ENCODE measurements at regions not wholly inside any gene's neighbourhood (a gene's known extent, or its start where the extent isn't known, plus 50 kb on each side); places are given as distances from the start of the nearest gene placed in this dataset.

DNA sequence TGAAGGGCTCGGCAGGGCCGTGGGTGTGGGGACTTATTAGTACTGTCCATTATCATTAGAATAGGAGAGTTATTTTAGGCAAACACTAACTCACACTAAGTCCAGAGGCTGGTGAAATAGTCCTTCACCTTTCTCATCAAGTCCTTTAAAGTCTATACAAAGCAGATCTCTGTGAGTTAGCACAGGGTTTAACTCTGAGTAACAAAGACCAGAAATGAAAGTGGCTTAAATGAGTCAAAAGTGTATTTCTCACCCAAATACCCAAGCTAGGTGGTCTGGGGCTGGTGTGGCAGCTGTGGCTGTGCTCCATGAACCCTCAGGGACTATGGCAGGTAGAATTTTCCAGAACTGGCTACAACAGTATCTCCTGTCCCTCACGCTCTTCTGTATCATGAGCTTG, 263.2 kb downstream of the BCOR start:
- Histone ChIP-seq H3K4me3 (ENCODE audit: low read depth, low read length) (no peak overlapping the region), H3K36me3 (ENCODE audit: control insufficient read depth, insufficient read depth, low read length) (no peaks in the 10 kb centered on the region), H3K27me3 (ENCODE audit: control insufficient read depth, insufficient read depth, low read length) (no peaks in the 10 kb centered on the region)
- DNase-seq (ENCODE audit: low read depth): no peak
- TF ChIP-seq, protein P1, sequence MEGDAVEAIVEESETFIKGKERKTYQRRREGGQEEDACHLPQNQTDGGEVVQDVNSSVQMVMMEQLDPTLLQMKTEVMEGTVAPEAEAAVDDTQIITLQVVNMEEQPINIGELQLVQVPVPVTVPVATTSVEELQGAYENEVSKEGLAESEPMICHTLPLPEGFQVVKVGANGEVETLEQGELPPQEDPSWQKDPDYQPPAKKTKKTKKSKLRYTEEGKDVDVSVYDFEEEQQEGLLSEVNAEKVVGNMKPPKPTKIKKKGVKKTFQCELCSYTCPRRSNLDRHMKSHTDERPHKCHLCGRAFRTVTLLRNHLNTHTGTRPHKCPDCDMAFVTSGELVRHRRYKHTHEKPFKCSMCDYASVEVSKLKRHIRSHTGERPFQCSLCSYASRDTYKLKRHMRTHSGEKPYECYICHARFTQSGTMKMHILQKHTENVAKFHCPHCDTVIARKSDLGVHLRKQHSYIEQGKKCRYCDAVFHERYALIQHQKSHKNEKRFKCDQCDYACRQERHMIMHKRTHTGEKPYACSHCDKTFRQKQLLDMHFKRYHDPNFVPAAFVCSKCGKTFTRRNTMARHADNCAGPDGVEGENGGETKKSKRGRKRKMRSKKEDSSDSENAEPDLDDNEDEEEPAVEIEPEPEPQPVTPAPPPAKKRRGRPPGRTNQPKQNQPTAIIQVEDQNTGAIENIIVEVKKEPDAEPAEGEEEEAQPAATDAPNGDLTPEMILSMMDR (IDR thresholded peaks at IDR 0.05; ENCODE audit: insufficient read depth, low read length, severe bottlenecking): no peak
- FAIRE-seq: no peak

DNA sequence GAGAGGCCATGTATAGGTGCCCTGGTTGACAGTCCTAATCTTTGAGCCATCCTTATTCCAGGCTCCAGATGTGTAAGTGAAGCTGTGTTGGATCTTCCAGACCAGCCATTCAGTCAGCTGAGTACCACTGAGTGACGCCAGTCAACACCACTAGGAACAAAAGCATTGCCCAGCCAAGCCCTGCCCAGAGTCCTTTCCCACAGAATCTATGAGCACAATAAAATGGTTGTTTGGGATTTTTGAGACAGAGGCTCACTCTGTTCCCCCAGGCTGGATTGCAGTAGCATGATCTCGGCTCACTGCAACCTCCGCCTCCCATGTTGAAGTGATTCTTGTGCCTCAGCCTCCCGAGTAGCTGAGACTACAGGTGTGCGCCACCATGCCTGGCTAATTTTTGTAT, 262.5 kb downstream of the BCOR start:
- H3K36me3 ChIP-seq (ENCODE audit: control insufficient read depth, insufficient read depth, low read length): no peaks in the 10 kb centered on the region
- FAIRE-seq (no peak), DNase-seq (ENCODE audit: low read depth) (no peak)
- TF ChIP-seq, protein P1 (IDR thresholded peaks at IDR 0.05; ENCODE audit: insufficient read depth, low read length, severe bottlenecking): no peak
- no peaks in the 10 kb centered on the region for H3K27me3 ChIP-seq (ENCODE audit: control insufficient read depth, insufficient read depth, low read length)
- H3K4me3 ChIP-seq (ENCODE audit: low read depth, low read length): no peak overlapping the region

DNA sequence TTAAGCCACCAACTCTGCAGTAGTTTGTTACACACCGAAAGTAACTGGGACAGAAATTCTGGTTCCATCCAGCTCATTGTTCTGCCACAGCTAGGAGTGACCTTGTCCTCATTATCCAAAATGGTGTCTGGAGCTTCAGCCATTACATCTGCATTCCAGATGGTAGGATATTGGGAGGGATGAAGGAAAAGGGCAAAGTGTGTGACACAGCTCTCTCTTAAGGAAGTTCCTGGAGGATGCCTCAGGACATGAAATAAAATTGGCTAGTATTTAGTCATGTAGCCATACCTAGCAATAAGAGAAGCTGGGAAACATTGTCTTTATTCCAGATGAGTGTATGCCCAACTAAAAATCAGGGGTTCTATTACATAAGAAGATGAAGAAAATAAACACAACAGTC, 262.0 kb downstream of the BCOR start:
- FAIRE-seq (no peak), DNase-seq (ENCODE audit: low read depth) (no peak)
- no peak overlapping the region for H3K4me3 ChIP-seq (ENCODE audit: low read depth, low read length)
- H3K27me3 ChIP-seq (ENCODE audit: control insufficient read depth, insufficient read depth, low read length): no peaks in the 10 kb centered on the region
- H3K36me3 ChIP-seq (ENCODE audit: control insufficient read depth, insufficient read depth, low read length): no peaks in the 10 kb centered on the region
- TF ChIP-seq, protein P1 (IDR thresholded peaks at IDR 0.05; ENCODE audit: insufficient read depth, low read length, severe bottlenecking): no peak

DNA sequence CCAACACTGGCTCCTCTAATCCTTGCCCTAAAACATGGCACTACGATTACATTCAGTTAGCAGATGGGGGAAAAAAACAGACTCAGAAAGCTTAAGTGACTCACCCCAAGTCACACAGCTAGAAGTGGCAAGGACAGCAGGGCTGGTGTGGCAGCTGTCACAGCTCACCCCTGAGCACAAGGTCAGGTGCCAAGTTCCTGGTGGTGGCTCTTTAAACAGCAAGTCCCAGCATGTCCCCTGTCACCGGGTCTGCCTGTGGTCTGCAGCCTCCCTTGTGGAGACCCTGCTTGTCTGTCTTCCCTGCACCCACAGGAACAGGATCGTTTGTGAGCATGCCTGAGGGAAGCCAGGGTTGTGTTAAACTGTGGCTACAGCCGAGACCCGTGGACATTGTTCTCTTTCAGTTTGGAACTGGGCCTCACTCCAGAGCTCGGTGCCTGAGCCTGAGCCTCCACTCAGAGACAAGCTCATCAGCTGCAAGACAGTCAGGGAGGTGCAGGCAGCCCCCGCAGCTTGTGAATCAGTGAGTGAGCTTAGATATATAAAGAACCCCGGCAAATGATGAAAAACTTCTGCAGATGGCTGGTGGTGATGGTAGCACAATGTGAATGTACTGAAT, 260.8 kb downstream of the BCOR start:
- TF ChIP-seq, protein P1 (IDR thresholded peaks at IDR 0.05; ENCODE audit: insufficient read depth, low read length, severe bottlenecking): no peak
- no peak for DNase-seq (ENCODE audit: low read depth)
- H3K4me3 ChIP-seq (ENCODE audit: low read depth, low read length): no peak overlapping the region
- no peaks in the 10 kb centered on the region for H3K27me3 ChIP-seq (ENCODE audit: control insufficient read depth, insufficient read depth, low read length)
- FAIRE-seq: no peak
- no peaks in the 10 kb centered on the region for H3K36me3 ChIP-seq (ENCODE audit: control insufficient read depth, insufficient read depth, low read length)

DNA sequence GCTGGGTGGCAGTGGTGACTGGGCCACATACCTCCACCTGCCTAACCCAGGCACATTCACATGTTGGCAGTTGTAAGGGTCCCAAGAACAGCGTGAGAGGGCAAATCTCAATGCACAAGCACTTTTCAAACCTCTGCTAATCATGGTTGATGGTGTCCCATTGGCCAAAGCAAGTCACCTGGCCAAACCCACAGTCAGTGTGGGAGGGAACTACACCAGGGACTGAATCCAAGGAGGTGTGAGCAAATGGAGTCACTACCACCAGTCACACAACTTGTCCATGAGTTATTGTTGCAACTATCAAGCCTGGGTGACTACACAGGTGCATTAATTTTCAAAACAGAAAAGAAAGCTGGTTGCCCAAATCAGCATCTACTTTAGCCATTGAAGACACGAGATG, 260.1 kb downstream of the BCOR start:
- Histone ChIP-seq H3K4me3 (ENCODE audit: low read depth, low read length) (no peak overlapping the region), H3K27me3 (ENCODE audit: control insufficient read depth, insufficient read depth, low read length) (no peaks in the 10 kb centered on the region), H3K36me3 (ENCODE audit: control insufficient read depth, insufficient read depth, low read length) (no peaks in the 10 kb centered on the region)
- TF ChIP-seq, protein P1 (IDR thresholded peaks at IDR 0.05; ENCODE audit: insufficient read depth, low read length, severe bottlenecking): no peak
- DNase-seq (ENCODE audit: low read depth): no peak
- FAIRE-seq: no peak

DNA sequence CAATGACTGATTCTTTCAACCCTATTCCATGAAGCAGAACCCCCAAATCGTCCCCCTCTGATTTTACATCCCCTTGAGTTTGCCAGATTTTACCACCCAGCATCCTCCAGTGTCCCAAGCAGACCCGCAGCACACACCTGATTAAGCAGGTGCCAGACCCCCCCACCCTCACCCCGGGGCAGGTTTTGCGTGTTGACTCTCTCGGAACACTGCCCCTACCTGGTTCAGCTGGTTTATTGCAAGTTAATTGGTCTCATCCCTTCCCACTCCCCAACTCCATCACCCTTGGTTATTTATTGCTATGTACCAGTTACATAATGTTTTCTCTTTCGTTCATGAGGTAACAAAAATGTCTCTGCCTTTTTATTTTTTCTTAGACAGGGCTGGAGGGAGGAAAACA, 258.4 kb downstream of the BCOR start:
- TF ChIP-seq, protein P1 (IDR thresholded peaks at IDR 0.05; ENCODE audit: insufficient read depth, low read length, severe bottlenecking): no peak
- no peak overlapping the region for H3K4me3 ChIP-seq (ENCODE audit: low read depth, low read length)
- no peak for DNase-seq (ENCODE audit: low read depth)
- H3K27me3 ChIP-seq (ENCODE audit: control insufficient read depth, insufficient read depth, low read length): no peaks in the 10 kb centered on the region
- no peak for FAIRE-seq
- H3K36me3 ChIP-seq (ENCODE audit: control insufficient read depth, insufficient read depth, low read length): no peaks in the 10 kb centered on the region
